ENCODE measurements at regions not wholly inside any gene's neighbourhood (a gene's known extent, or its start where the extent isn't known, plus 50 kb on each side); places are given as distances from the start of the nearest gene placed in this dataset.

GRCh38 chr9:74322661-74323314 is 174.3 kb upstream of the RORB start:
- no peak for TF ChIP-seq POLR2A (IDR thresholded peaks at IDR 0.05)
- TF ChIP-seq, protein P1, sequence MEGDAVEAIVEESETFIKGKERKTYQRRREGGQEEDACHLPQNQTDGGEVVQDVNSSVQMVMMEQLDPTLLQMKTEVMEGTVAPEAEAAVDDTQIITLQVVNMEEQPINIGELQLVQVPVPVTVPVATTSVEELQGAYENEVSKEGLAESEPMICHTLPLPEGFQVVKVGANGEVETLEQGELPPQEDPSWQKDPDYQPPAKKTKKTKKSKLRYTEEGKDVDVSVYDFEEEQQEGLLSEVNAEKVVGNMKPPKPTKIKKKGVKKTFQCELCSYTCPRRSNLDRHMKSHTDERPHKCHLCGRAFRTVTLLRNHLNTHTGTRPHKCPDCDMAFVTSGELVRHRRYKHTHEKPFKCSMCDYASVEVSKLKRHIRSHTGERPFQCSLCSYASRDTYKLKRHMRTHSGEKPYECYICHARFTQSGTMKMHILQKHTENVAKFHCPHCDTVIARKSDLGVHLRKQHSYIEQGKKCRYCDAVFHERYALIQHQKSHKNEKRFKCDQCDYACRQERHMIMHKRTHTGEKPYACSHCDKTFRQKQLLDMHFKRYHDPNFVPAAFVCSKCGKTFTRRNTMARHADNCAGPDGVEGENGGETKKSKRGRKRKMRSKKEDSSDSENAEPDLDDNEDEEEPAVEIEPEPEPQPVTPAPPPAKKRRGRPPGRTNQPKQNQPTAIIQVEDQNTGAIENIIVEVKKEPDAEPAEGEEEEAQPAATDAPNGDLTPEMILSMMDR (IDR thresholded peaks at IDR 0.05) = no peak
- ATAC-seq = peak in 3 of 4 donors; percentile 19 to 52 (median 28)

GRCh38 chr9:74330487-74331214 is 166.5 kb upstream of the RORB start:
- no peaks in the 10 kb centered on the region for H3K27me3 ChIP-seq
- peaks cover 0 to 10% (median 0%) of the 10 kb centered on the region in 4 donors for H3K4me1 ChIP-seq
- 65% methylated on average over 2 of the region's 2 CpGs for WGBS (ENCODE audit: insufficient coverage, low coverage, low lambda C conversion rate, missing lambda C conversion rate)
- no peak overlapping the region for H3K4me3 ChIP-seq
- intact Hi-C loops (cut with DNase I) = no loop called here
- no peaks in the 10 kb centered on the region for H3K9me3 ChIP-seq
- H3K27ac ChIP-seq = no peak overlapping the region
- H3K36me3 ChIP-seq = no peaks in the 10 kb centered on the region
- no peak for ATAC-seq
- DNase-seq = no peak
- TF ChIP-seq POLR2A (IDR thresholded peaks at IDR 0.05) = no peak
- TF ChIP-seq, protein P1 (IDR thresholded peaks at IDR 0.05) = no peak

More at GRCh38 chr9:74322661-74323314, 174.3 kb upstream of the RORB start:
- Histone ChIP-seq H3K27ac (no peak overlapping the region), H3K27me3 (no peaks in the 10 kb centered on the region), H3K4me3 (no peak overlapping the region), H3K36me3 (no peaks in the 10 kb centered on the region), H3K9me3 (no peaks in the 10 kb centered on the region), H3K4me1 (no peaks in the 10 kb centered on the region)
- DNase-seq = no peak
- intact Hi-C loops (cut with DNase I) = no loop called here
- 51% methylated on average over 3 of the region's 3 CpGs for WGBS (ENCODE audit: insufficient coverage, low coverage, low lambda C conversion rate, missing lambda C conversion rate)

- Histone ChIP-seq H3K27me3 (no peaks in the 10 kb centered on the region), H3K9me3 (no peaks in the 10 kb centered on the region), H3K4me1 (peaks cover 0 to 10% (median 0%) of the 10 kb centered on the region in 4 donors), H3K4me3 (no peak overlapping the region), H3K27ac (no peak overlapping the region), H3K36me3 (no peaks in the 10 kb centered on the region)
- intact Hi-C loops (cut with DNase I) = no loop called here
- DNase-seq = no peak
- WGBS (ENCODE audit: insufficient coverage, low coverage, low lambda C conversion rate, missing lambda C conversion rate) = 13% methylated on average over 3 of the region's 3 CpGs
- TF ChIP-seq POLR2A (IDR thresholded peaks at IDR 0.05) = no peak
- TF ChIP-seq, protein P1 (IDR thresholded peaks at IDR 0.05) = no peak
- peak; percentile 20 to 83 (median 50) for ATAC-seq
Observed at GRCh38 chr9:74331607-74332006, 165.5 kb upstream of the RORB start.

DNA sequence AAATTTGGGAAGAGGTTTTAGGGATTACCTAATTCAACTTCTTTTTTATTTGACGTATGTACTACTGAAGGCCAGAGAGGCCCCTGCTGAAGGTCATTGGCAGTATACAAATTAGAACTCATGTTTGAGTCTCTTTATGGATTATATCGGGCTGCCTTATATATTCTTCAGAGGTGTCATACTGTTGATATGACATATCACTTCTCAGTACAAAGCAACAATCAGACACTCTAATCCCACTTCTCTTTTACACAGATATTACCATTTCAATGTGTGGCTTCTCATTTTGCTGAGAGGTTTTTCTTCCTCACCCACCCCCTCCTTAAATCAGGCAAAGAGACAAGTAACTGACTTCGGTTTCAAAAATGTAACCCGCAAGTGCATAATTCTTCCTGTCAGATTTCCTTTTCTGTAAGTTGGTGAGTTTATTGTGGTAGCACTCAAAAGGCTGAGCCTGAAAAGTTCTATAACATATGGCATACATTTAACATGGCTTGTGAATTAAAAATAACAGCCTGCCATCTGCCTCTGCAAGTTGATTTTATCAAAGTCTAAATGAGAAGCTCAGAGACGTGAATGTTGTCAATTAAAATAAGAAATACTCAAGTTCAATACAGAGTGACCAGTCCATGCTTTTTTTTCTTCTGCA is 163.6 kb upstream of the RORB start:
- H3K36me3 ChIP-seq = no peaks in the 10 kb centered on the region
- H3K27me3 ChIP-seq = no peaks in the 10 kb centered on the region
- H3K4me1 ChIP-seq = peaks cover 0 to 10% (median 0%) of the 10 kb centered on the region in 4 donors
- no peak for TF ChIP-seq POLR2A (IDR thresholded peaks at IDR 0.05)
- TF ChIP-seq, protein P1 (IDR thresholded peaks at IDR 0.05) = no peak
- H3K27ac ChIP-seq = no peak overlapping the region
- 50% methylated on average over 5 of the region's 5 CpGs for WGBS (ENCODE audit: insufficient coverage, low coverage, low lambda C conversion rate, missing lambda C conversion rate)
- ATAC-seq (no peak), DNase-seq (no peak)
- intact Hi-C loops (cut with DNase I) = no loop called here
- no peaks in the 10 kb centered on the region for H3K9me3 ChIP-seq
- no peak overlapping the region for H3K4me3 ChIP-seq
